HL-60 (cell line): ENCODE measurements at regions not wholly inside any gene's neighbourhood (a gene's known extent, or its start where the extent isn't known, plus 50 kb on each side); places are given as distances from the start of the nearest gene placed in this dataset.

Experiments
- DNase-seq, 2 experiments: peaks; one replicate each; pipeline ENCODE4 v3.0.0-alpha.2; 2010 to 2020; ENCODE audit warnings: low read depth in 1 of 2, low spot score in 1 of 2
- H3K27ac ChIP-seq: fragments of 250-450 bp; sonication (Bioruptor Pico); replicated peaks from 2 replicates; pipeline ENCODE4 v1.5.1; 2020; ENCODE audit warnings: mild to moderate bottlenecking, moderate library complexity
- H3K27me3 ChIP-seq: fragments of 250-450 bp; sonication (Bioruptor Pico); 2 replicates; pipeline ENCODE4 v1.5.1; 2021; ENCODE audit warnings: mild to moderate bottlenecking, moderate library complexity; ENCODE audit not compliant: insufficient read depth, poor library complexity, severe bottlenecking
- H3K4me3 ChIP-seq: replicated peaks from 2 replicates; pipeline ENCODE4 v1.5.1; 2011; ENCODE audit warnings: mild to moderate bottlenecking, control low read depth, low read length; ENCODE audit not compliant: insufficient read depth
- CTCF ChIP-seq: IDR thresholded peaks from one replicate; pipeline ENCODE4 v1.5.1; 2011; ENCODE audit warnings: low read length, control low read depth, inconsistent platforms; ENCODE audit not compliant: insufficient read depth
- GABPA ChIP-seq: IDR thresholded peaks from 2 replicates; pipeline ENCODE4 v1.6.1; 2012; ENCODE audit warnings: low read depth
- POLR2AphosphoS5 ChIP-seq: IDR thresholded peaks from 2 replicates; pipeline ENCODE4 v1.6.1; 2012; ENCODE audit warnings: low read depth
- REST ChIP-seq: IDR thresholded peaks from 2 replicates; pipeline ENCODE4 v1.6.1; 2012; ENCODE audit warnings: low read depth; ENCODE audit not compliant: insufficient replicate concordance
- SPI1 ChIP-seq: IDR thresholded peaks from 2 replicates; pipeline ENCODE4 v1.6.1; 2012; ENCODE audit warnings: low read depth, mild to moderate bottlenecking, borderline replicate concordance

GRCh38 chr7:22601408-22601807, 101.4 kb upstream of the STEAP1B start:
- TF ChIP-seq SPI1 (no peak), POLR2AphosphoS5 (no peak), GABPA (no peak), CTCF (no peak), REST (no peak)
- no peak overlapping the region for H3K27ac ChIP-seq
- no peak for DNase-seq
- no peak overlapping the region for H3K4me3 ChIP-seq
- H3K27me3 ChIP-seq = peaks cover 3% of the 10 kb centered on the region

GRCh38 chr7:22601003-22601402, 101.0 kb upstream of the STEAP1B start:
- H3K27me3 ChIP-seq = peaks cover 3% of the 10 kb centered on the region
- no peak overlapping the region for H3K27ac ChIP-seq
- no peak for DNase-seq
- TF ChIP-seq GABPA = no peak
- TF ChIP-seq SPI1 = no peak
- TF ChIP-seq CTCF = no peak
- TF ChIP-seq POLR2AphosphoS5 = no peak
- no peak for TF ChIP-seq REST
- H3K4me3 ChIP-seq = no peak overlapping the region

GRCh38 chr7:22598318-22598920, 98.4 kb upstream of the STEAP1B start:
- peaks cover 2% of the 10 kb centered on the region for H3K27me3 ChIP-seq
- no peak for DNase-seq
- no peak for TF ChIP-seq POLR2AphosphoS5
- no peak for TF ChIP-seq SPI1
- TF ChIP-seq GABPA = no peak
- no peak for TF ChIP-seq CTCF
- TF ChIP-seq REST = no peak
- no peak overlapping the region for H3K4me3 ChIP-seq
- no peak overlapping the region for H3K27ac ChIP-seq
